ENCODE measurements at regions not wholly inside any gene's neighbourhood (a gene's known extent, or its start where the extent isn't known, plus 50 kb on each side); places are given as distances from the start of the nearest gene placed in this dataset.

DNA sequence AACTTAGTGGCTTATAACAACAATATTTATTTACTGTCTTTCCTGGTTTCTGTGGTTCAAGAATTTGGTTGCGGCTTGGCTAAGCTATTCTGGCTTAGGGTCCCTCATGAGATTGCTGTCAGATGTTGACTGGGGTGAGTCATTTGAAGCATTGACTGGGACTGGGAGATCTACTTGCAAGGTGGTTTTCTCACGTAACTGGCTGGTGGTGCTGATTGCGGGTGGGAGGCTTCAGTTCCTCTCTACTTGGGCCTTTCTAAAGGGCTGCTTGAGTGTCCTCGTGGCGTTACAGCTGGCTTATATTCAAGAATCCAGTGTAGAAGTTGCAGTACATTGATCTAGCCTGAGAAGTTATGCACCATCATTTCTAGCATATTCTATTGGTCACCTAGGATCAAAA, 218.5 kb upstream of the ELAVL2 start:
- CTCF ChIA-PET: no interaction called here
- TF ChIP-seq ZSCAN4 (tag by site-specific recombination; IDR thresholded peaks at IDR 0.05) (no peak), SP7 (tag by site-specific recombination; IDR thresholded peaks at IDR 0.05) (no peak)
- Histone ChIP-seq H3K4me1 (ENCODE audit: control insufficient read depth, insufficient read depth, low read length) (no peaks in the 10 kb centered on the region), H3K36me3 (ENCODE audit: control insufficient read depth in 2 of 2, insufficient read depth in 1 of 2, low read length in 2 of 2) (no peaks in the 10 kb centered on the region), H3K9me3 (ENCODE audit: control insufficient read depth, insufficient read depth, low read depth, low read length) (no peaks in the 10 kb centered on the region), H3K4me3 (ENCODE audit: low read depth, low read length) (no peak overlapping the region), H3K27ac (ENCODE audit: extremely low read depth, low read depth, low read length) (no peak overlapping the region)
- POLR2A ChIA-PET: no interaction called here

GRCh38 chr9:24041160-24041690, 215.2 kb upstream of the ELAVL2 start:
- TF ChIP-seq ZNF311 (tag by site-specific recombination; IDR thresholded peaks at IDR 0.05; ENCODE audit: borderline replicate concordance): no peak
- no peak for TF ChIP-seq ZNF707 (tag by site-specific recombination; IDR thresholded peaks at IDR 0.05)
- no peak for TF ChIP-seq SCRT2 (tag by site-specific recombination; IDR thresholded peaks at IDR 0.05)
- no peak for TF ChIP-seq ZNF266 (tag by site-specific recombination; IDR thresholded peaks at IDR 0.05; ENCODE audit: low read depth)
- TF ChIP-seq ZNF558 (tag by site-specific recombination; IDR thresholded peaks at IDR 0.05): no peak
- TF ChIP-seq ZNF639 (tag by site-specific recombination; IDR thresholded peaks at IDR 0.05): no peak
- no peak for TF ChIP-seq ZSCAN16 (tag by site-specific recombination; IDR thresholded peaks at IDR 0.05)
- TF ChIP-seq PRDM1 (tag by site-specific recombination; IDR thresholded peaks at IDR 0.05): no peak
- TF ChIP-seq IKZF3 (tag by site-specific recombination; IDR thresholded peaks at IDR 0.05): no peak
- TF ChIP-seq ZNF585B (tag by site-specific recombination; IDR thresholded peaks at IDR 0.05): no peak
- no peak for TF ChIP-seq ZBTB44 (tag by site-specific recombination; IDR thresholded peaks at IDR 0.05)
- no peak for TF ChIP-seq ZBTB11 (tag by site-specific recombination; conservative IDR thresholded peaks at IDR 0.05; ENCODE audit: low read depth)
- TF ChIP-seq, protein P1, sequence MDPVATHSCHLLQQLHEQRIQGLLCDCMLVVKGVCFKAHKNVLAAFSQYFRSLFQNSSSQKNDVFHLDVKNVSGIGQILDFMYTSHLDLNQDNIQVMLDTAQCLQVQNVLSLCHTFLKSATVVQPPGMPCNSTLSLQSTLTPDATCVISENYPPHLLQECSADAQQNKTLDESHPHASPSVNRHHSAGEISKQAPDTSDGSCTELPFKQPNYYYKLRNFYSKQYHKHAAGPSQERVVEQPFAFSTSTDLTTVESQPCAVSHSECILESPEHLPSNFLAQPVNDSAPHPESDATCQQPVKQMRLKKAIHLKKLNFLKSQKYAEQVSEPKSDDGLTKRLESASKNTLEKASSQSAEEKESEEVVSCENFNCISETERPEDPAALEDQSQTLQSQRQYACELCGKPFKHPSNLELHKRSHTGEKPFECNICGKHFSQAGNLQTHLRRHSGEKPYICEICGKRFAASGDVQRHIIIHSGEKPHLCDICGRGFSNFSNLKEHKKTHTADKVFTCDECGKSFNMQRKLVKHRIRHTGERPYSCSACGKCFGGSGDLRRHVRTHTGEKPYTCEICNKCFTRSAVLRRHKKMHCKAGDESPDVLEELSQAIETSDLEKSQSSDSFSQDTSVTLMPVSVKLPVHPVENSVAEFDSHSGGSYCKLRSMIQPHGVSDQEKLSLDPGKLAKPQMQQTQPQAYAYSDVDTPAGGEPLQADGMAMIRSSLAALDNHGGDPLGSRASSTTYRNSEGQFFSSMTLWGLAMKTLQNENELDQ (tag by site-specific recombination; IDR thresholded peaks at IDR 0.05; ENCODE audit: low read depth): no peak
- no peak overlapping the region for H3K4me3 ChIP-seq (ENCODE audit: low read depth, low read length)
- H3K4me1 ChIP-seq (ENCODE audit: control insufficient read depth, insufficient read depth, low read length): no peaks in the 10 kb centered on the region
- H3K36me3 ChIP-seq (ENCODE audit: control insufficient read depth in 2 of 2, insufficient read depth in 1 of 2, low read length in 2 of 2): no peaks in the 10 kb centered on the region
- CTCF ChIA-PET: interaction anchor here (0.6 kb wide), 1 partner anchor 65 kb away, joined by 3 read pairs; no protein-coding TSS in a partner anchor
- H3K27ac ChIP-seq (ENCODE audit: extremely low read depth, low read depth, low read length): no peak overlapping the region
- H3K9me3 ChIP-seq (ENCODE audit: control insufficient read depth, insufficient read depth, low read depth, low read length): no peaks in the 10 kb centered on the region
- POLR2A ChIA-PET: no interaction called here
